ENCODE measurements at regions not wholly inside any gene's neighbourhood (a gene's known extent, or its start where the extent isn't known, plus 50 kb on each side); places are given as distances from the start of the nearest gene placed in this dataset.

DNA sequence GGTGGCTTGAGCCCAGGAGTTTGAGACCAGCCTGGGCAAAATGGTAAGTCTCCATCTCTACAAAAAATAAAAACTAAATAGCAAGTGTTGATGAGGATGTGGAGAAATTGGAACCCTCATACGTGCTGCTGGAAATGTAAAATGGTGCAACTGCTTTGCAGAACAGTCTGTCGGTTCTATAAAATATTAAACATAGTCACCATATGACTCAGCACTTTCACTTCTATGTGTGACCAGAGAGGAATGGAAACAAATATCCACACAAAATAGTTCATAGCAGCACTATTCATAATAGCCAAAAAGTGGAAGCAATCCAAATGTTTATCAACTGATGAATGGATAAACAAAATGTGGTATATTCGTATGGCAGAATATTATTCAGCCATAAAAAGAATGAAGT lies 60.8 kb upstream of the FMR1 start:
- FAIRE-seq (no peak), DNase-seq (ENCODE audit: low read depth) (no peak)
- Histone ChIP-seq H3K27me3 (ENCODE audit: control insufficient read depth, insufficient read depth, low read length) (no peaks in the 10 kb centered on the region), H3K4me3 (ENCODE audit: low read depth, low read length) (no peak overlapping the region), H3K36me3 (ENCODE audit: control insufficient read depth, insufficient read depth, low read length) (no peaks in the 10 kb centered on the region)
- TF ChIP-seq, protein P1, sequence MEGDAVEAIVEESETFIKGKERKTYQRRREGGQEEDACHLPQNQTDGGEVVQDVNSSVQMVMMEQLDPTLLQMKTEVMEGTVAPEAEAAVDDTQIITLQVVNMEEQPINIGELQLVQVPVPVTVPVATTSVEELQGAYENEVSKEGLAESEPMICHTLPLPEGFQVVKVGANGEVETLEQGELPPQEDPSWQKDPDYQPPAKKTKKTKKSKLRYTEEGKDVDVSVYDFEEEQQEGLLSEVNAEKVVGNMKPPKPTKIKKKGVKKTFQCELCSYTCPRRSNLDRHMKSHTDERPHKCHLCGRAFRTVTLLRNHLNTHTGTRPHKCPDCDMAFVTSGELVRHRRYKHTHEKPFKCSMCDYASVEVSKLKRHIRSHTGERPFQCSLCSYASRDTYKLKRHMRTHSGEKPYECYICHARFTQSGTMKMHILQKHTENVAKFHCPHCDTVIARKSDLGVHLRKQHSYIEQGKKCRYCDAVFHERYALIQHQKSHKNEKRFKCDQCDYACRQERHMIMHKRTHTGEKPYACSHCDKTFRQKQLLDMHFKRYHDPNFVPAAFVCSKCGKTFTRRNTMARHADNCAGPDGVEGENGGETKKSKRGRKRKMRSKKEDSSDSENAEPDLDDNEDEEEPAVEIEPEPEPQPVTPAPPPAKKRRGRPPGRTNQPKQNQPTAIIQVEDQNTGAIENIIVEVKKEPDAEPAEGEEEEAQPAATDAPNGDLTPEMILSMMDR (IDR thresholded peaks at IDR 0.05; ENCODE audit: insufficient read depth, low read length, severe bottlenecking), result no peak

DNA sequence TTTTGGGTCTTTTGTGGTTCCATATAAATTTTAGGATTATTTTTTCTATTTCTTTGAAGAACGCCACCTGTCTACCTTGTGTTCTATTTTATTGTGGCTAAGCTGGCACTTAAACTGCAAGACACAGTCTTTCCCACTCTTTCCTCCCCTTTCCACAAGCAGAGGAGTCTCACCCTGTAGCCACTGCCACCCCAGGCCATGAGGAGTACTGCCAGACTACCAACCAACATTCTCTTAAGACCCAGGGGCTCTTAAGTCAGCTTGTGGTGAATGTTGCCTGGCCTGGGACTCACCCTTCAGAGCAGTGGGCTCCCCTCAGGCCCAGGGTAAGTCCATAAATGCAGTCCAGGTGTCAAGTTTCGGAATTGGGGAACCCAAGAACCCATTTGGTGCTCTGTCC lies 58.0 kb upstream of the FMR1 start:
- no peak overlapping the region for H3K4me3 ChIP-seq (ENCODE audit: low read depth, low read length)
- no peak for FAIRE-seq

DNA sequence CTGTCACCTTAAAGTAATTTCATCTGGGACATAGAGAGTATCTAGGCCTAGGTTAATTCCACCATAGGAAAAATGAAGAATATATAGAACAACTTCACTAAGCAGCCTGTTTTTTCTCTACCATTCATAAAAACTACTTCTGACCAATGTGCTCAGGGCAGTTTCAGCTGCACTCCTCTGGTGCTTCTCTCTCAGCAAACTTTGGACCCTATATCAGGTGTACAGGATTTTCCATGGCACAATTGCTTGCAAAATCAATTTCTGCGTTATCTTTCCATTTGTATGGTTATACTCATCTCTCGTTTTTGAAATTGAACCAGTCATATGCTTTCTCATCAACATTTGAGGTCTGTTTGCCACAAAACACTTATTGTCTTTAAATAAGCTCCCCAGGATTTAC lies 52.1 kb upstream of the FMR1 start:
- TF ChIP-seq, protein P1 (IDR thresholded peaks at IDR 0.05; ENCODE audit: insufficient read depth, low read length, severe bottlenecking), result no peak
- FAIRE-seq (no peak), DNase-seq (ENCODE audit: low read depth) (no peak)
- Histone ChIP-seq H3K27me3 (ENCODE audit: control insufficient read depth, insufficient read depth, low read length) (no peaks in the 10 kb centered on the region), H3K4me3 (ENCODE audit: low read depth, low read length) (no peak overlapping the region), H3K36me3 (ENCODE audit: control insufficient read depth, insufficient read depth, low read length) (no peaks in the 10 kb centered on the region)

More for the DNA sequence above, 58.0 kb upstream of the FMR1 start:
- no peaks in the 10 kb centered on the region for H3K27me3 ChIP-seq (ENCODE audit: control insufficient read depth, insufficient read depth, low read length)
- no peaks in the 10 kb centered on the region for H3K36me3 ChIP-seq (ENCODE audit: control insufficient read depth, insufficient read depth, low read length)
- TF ChIP-seq, protein P1 (IDR thresholded peaks at IDR 0.05; ENCODE audit: insufficient read depth, low read length, severe bottlenecking), result no peak
- DNase-seq (ENCODE audit: low read depth), result no peak
